ENCODE measurements at regions not wholly inside any gene's neighbourhood (a gene's known extent, or its start where the extent isn't known, plus 50 kb on each side); places are given as distances from the start of the nearest gene placed in this dataset.

DNA sequence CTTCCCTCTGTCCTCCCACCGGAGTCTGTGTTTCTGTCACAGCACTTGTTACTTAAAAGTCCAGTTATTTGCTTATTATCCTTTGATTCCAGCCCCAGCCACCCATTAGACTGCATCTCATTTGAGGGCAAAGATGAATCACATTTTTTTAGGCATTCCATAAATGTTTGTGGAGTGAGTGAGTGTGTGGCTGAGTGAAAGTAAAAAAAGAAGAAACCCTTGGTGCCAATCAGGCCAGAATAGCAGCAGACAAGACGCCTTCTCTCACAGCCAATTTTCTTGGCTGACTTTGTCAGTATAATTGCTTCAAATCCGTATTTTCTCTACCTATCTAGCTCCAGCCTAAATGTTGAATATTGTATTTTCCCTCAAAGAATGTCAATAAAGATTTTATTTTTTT is 613.0 kb upstream of the WWC1 start:
- TF ChIP-seq, protein P1, sequence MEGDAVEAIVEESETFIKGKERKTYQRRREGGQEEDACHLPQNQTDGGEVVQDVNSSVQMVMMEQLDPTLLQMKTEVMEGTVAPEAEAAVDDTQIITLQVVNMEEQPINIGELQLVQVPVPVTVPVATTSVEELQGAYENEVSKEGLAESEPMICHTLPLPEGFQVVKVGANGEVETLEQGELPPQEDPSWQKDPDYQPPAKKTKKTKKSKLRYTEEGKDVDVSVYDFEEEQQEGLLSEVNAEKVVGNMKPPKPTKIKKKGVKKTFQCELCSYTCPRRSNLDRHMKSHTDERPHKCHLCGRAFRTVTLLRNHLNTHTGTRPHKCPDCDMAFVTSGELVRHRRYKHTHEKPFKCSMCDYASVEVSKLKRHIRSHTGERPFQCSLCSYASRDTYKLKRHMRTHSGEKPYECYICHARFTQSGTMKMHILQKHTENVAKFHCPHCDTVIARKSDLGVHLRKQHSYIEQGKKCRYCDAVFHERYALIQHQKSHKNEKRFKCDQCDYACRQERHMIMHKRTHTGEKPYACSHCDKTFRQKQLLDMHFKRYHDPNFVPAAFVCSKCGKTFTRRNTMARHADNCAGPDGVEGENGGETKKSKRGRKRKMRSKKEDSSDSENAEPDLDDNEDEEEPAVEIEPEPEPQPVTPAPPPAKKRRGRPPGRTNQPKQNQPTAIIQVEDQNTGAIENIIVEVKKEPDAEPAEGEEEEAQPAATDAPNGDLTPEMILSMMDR (IDR thresholded peaks at IDR 0.05) = no peak
- TF ChIP-seq ZFX (IDR thresholded peaks at IDR 0.05; ENCODE audit: borderline replicate concordance) = no peak
